ENCODE measurements at regions not wholly inside any gene's neighbourhood (a gene's known extent, or its start where the extent isn't known, plus 50 kb on each side); places are given as distances from the start of the nearest gene placed in this dataset.

- no peak for TF ChIP-seq PHF8 (conservative IDR thresholded peaks at IDR 0.05; ENCODE audit: low read depth, low read length)
- TF ChIP-seq RBBP5 (IDR thresholded peaks at IDR 0.05; ENCODE audit: borderline replicate concordance, low read depth, low read length), result no peak
- TF ChIP-seq CEBPB (IDR thresholded peaks at IDR 0.05; ENCODE audit: low read depth, low read length), result no peak
- TF ChIP-seq GTF2F1 (IDR thresholded peaks at IDR 0.05; ENCODE audit: borderline replicate concordance, low read depth, low read length), result no peak
- TF ChIP-seq USF2 (IDR thresholded peaks at IDR 0.05; ENCODE audit: low read length), result no peak
- no peak for TF ChIP-seq EGR1 (IDR thresholded peaks at IDR 0.05; ENCODE audit: borderline replicate concordance, low read depth, low read length)
- no peak for TF ChIP-seq TCF12 (IDR thresholded peaks at IDR 0.05; ENCODE audit: low read depth, low read length)
- no peak for TF ChIP-seq RFX5 (IDR thresholded peaks at IDR 0.05; ENCODE audit: borderline replicate concordance, low read depth, low read length)
Observed at GRCh38 chr2:237025090-237025865, 60.4 kb upstream of the COPS8 start (continued).

Data from H1 (cell line).